HepG2 (cell line): ENCODE measurements at regions not wholly inside any gene's neighbourhood (a gene's known extent, or its start where the extent isn't known, plus 50 kb on each side); places are given as distances from the start of the nearest gene placed in this dataset.

ENCODE experiments used
- ATAC-seq: fragments of 200-7000 bp; cut with Tn5 transposase; 3 replicates; pipeline ENCODE4 v1.9.1; 2020; ENCODE audit warnings: mild to moderate bottlenecking, moderate library complexity
- BruUV-seq: library from RNA; stranded (reverse); fragments of 400-500 nt; replicated peaks from 2 replicates; lab custom pipeline; 2021; lab: Mats Ljungman, UMichigan
- CTCF ChIA-PET: fragments of 300-600 bp; formaldehyde crosslinking; extraction: SDS; loops from one replicate; lab custom pipeline; 2021; ENCODE audit warnings: low total read pairs, inconsistent platforms, low intra/inter-chr PET ratio; lab: Yijun Ruan, JAX
- POLR2A ChIA-PET: fragments of 350-600 bp; sonication (Branson Sonifier 250); formaldehyde crosslinking; loops from one replicate; lab custom pipeline; 2020; ENCODE audit warnings: antibody characterized with exemption, inconsistent platforms; lab: Yijun Ruan, JAX
- DNase-seq: peaks from one replicate; pipeline ENCODE4 v3.0.0-alpha.2; 2015; ENCODE audit warnings: low spot score
- FAIRE-seq: peaks from 3 replicates; lab custom pipeline; 2011; peaks lifted over from hg19 to GRCh38; lab: Jason Lieb, UNC
- H2AFZ ChIP-seq: one replicate; pipeline ENCODE4 v1.6.1; 2011; ENCODE audit warnings: low read length, inconsistent platforms
- H3K27ac ChIP-seq: fragments of 300-600 bp; 3 replicates; pipeline ENCODE4 v1.8.0; 2011; ENCODE audit warnings: mixed run types, mild to moderate bottlenecking, mixed read lengths, low read length, inconsistent platforms; ENCODE audit not compliant: insufficient read depth; ENCODE audit errors: extremely low read length
- H3K27me3 ChIP-seq, 2 experiments: fragments of 200-600 bp in 1 of 2; 2 replicates in 1 of 2; 3 replicates in 1 of 2; pipeline versions ENCODE4 v1.6.0 to v1.8.0; 2011; ENCODE audit warnings: low read length in 2 of 2, mild to moderate bottlenecking in 2 of 2, moderate library complexity in 2 of 2, inconsistent platforms in 1 of 2; ENCODE audit not compliant: insufficient read depth in 2 of 2, control insufficient read depth in 1 of 2
- H3K36me3 ChIP-seq, 2 experiments: fragments of 200-600 bp in 1 of 2; replicated peaks in 1 of 2; 2 replicates in 1 of 2; 3 replicates in 1 of 2; pipeline versions ENCODE4 v1.5.1 to v1.8.0; 2011; ENCODE audit warnings: low read length in 2 of 2, inconsistent platforms in 1 of 2; ENCODE audit not compliant: insufficient read depth in 2 of 2, control insufficient read depth in 1 of 2
- H3K4me1 ChIP-seq: 2 replicates; pipeline ENCODE4 v1.5.1; 2012; ENCODE audit warnings: low read length, inconsistent platforms; ENCODE audit not compliant: insufficient read depth
- H3K4me2 ChIP-seq: 2 replicates; pipeline ENCODE4 v1.6.0; 2011; ENCODE audit warnings: low read depth, low read length, inconsistent platforms
- H3K4me3 ChIP-seq, 3 experiments: fragments of 200-600 bp in 1 of 3; sonication (generic), shearing (Covaris generic) in 1 of 3; replicated peaks in 1 of 3; 2 replicates each; pipeline ENCODE4 v1.5.1; 2011 to 2016; ENCODE audit warnings: low read length in 3 of 3, inconsistent platforms in 2 of 3, low read depth in 2 of 3, mild to moderate bottlenecking in 2 of 3, control low read depth in 1 of 3, mixed read lengths in 1 of 3; ENCODE audit not compliant: insufficient read depth in 1 of 3
- H3K79me2 ChIP-seq: one replicate; pipeline ENCODE4 v1.6.1; 2011; ENCODE audit warnings: low read length, inconsistent platforms; ENCODE audit not compliant: insufficient read depth
- H3K9ac ChIP-seq: 2 replicates; pipeline ENCODE4 v1.6.0; 2011; ENCODE audit warnings: mild to moderate bottlenecking, low read depth, low read length, inconsistent platforms; ENCODE audit not compliant: insufficient read depth
- H3K9me3 ChIP-seq: 2 replicates; pipeline ENCODE4 v1.5.1; 2012; ENCODE audit warnings: mild to moderate bottlenecking, low read length
- H4K20me1 ChIP-seq: 2 replicates; pipeline ENCODE4 v1.6.0; 2011; ENCODE audit warnings: inconsistent platforms, mild to moderate bottlenecking, low read length, moderate library complexity; ENCODE audit not compliant: insufficient read depth
- BHLHE40 ChIP-seq: IDR thresholded peaks from 2 replicates; pipeline ENCODE4 v1.6.1; 2011; ENCODE audit warnings: low read length, improper control_type of control experiment
- KAT8 ChIP-seq: IDR thresholded peaks from 2 replicates; pipeline ENCODE4 v1.6.1; 2016; ENCODE audit warnings: missing genetic modification reagents, missing compliant biosample characterization
- NPAS2 ChIP-seq: sonication (generic); formaldehyde crosslinking; IDR thresholded peaks from 2 replicates; pipeline ENCODE4 v1.8.0; 2022; ENCODE audit warnings: mild to moderate bottlenecking, missing genetic modification reagents, borderline replicate concordance
- TP53 ChIP-seq: sonication (generic); formaldehyde crosslinking; conservative IDR thresholded peaks from 2 replicates; pipeline ENCODE4 v1.4.0; 2020; ENCODE audit warnings: missing genetic modification reagents
- WGBS: methylation state at CpG from one replicate; pipeline ENCODE4 v1.1.6; 2017; ENCODE audit warnings: low lambda C conversion rate; 5-methylcytosine and 5-hydroxymethylcytosine counted together
- in situ Hi-C: cut with HindIII; loops from 2 replicates; pipeline ENCODE4 v1.10.0; 2017; ENCODE audit warnings: low pct_unique_long_range_greater_than_20kb; ENCODE audit not compliant: extremely low pct_ligation_motif_present
- intact Hi-C: fragments of 100-400 bp; cut with micrococcal nuclease; formaldehyde crosslinking; loops from one replicate; pipeline ENCODE4 v1.10.0; 2022; ENCODE audit not compliant: unreplicated experiment
- TF ChIP-seq, protein P1 (sequence below): sonication (generic); formaldehyde crosslinking; IDR thresholded peaks from 2 replicates; pipeline ENCODE4 v1.4.0; 2020; ENCODE audit warnings: mild to moderate bottlenecking, missing genetic modification reagents

DNA sequence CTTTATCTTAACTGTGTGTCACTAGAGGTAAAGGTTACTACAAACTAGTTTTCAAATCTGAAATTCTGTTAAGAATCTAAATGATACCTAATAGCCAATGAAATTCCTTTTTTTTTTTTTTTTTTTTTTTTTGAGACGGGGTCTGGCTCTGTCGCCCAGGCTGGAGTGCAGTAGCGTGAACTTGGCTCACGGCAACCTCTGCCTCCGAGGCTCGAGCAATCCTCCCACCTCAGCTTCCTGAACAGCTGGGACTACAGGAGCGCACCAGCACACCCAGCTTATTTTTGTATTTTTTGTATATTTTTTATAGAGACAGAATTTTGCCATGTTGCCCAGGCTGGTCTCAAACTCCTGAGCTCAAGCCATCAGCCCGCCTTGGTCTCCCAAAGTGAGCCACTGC is 160.3 kb upstream of the NEBL start:
- Histone ChIP-seq H3K27me3 (0 out of 5 replicates have a peak, but pooled peaks cover 0 to 14% of the 10 kb centered on the region in 2 experiments), H3K36me3 (no peaks in the 10 kb centered on the region), H3K4me1 (no peaks in the 10 kb centered on the region), H4K20me1 (no peaks in the 10 kb centered on the region), H2AFZ (no peak overlapping the region), H3K4me2 (no peak overlapping the region), H3K9me3 (peaks cover 17% of the 10 kb centered on the region), H3K4me3 (no peak overlapping the region), H3K9ac (no peak overlapping the region), H3K27ac (no peak overlapping the region), H3K79me2 (no peaks in the 10 kb centered on the region)
- FAIRE-seq (no peak), DNase-seq (no peak), ATAC-seq (no peak)
- no TSS peak for BruUV-seq
- WGBS: 5% methylated on average over 8 of the region's 8 CpGs
- POLR2A ChIA-PET: no interaction called here
- CTCF ChIA-PET: no interaction called here
- TF ChIP-seq TP53 (CRISPR knock-in tag) (no peak), BHLHE40 (no peak), NPAS2 (CRISPR knock-in tag) (no peak), KAT8 (no peak)
- TF ChIP-seq, protein P1, sequence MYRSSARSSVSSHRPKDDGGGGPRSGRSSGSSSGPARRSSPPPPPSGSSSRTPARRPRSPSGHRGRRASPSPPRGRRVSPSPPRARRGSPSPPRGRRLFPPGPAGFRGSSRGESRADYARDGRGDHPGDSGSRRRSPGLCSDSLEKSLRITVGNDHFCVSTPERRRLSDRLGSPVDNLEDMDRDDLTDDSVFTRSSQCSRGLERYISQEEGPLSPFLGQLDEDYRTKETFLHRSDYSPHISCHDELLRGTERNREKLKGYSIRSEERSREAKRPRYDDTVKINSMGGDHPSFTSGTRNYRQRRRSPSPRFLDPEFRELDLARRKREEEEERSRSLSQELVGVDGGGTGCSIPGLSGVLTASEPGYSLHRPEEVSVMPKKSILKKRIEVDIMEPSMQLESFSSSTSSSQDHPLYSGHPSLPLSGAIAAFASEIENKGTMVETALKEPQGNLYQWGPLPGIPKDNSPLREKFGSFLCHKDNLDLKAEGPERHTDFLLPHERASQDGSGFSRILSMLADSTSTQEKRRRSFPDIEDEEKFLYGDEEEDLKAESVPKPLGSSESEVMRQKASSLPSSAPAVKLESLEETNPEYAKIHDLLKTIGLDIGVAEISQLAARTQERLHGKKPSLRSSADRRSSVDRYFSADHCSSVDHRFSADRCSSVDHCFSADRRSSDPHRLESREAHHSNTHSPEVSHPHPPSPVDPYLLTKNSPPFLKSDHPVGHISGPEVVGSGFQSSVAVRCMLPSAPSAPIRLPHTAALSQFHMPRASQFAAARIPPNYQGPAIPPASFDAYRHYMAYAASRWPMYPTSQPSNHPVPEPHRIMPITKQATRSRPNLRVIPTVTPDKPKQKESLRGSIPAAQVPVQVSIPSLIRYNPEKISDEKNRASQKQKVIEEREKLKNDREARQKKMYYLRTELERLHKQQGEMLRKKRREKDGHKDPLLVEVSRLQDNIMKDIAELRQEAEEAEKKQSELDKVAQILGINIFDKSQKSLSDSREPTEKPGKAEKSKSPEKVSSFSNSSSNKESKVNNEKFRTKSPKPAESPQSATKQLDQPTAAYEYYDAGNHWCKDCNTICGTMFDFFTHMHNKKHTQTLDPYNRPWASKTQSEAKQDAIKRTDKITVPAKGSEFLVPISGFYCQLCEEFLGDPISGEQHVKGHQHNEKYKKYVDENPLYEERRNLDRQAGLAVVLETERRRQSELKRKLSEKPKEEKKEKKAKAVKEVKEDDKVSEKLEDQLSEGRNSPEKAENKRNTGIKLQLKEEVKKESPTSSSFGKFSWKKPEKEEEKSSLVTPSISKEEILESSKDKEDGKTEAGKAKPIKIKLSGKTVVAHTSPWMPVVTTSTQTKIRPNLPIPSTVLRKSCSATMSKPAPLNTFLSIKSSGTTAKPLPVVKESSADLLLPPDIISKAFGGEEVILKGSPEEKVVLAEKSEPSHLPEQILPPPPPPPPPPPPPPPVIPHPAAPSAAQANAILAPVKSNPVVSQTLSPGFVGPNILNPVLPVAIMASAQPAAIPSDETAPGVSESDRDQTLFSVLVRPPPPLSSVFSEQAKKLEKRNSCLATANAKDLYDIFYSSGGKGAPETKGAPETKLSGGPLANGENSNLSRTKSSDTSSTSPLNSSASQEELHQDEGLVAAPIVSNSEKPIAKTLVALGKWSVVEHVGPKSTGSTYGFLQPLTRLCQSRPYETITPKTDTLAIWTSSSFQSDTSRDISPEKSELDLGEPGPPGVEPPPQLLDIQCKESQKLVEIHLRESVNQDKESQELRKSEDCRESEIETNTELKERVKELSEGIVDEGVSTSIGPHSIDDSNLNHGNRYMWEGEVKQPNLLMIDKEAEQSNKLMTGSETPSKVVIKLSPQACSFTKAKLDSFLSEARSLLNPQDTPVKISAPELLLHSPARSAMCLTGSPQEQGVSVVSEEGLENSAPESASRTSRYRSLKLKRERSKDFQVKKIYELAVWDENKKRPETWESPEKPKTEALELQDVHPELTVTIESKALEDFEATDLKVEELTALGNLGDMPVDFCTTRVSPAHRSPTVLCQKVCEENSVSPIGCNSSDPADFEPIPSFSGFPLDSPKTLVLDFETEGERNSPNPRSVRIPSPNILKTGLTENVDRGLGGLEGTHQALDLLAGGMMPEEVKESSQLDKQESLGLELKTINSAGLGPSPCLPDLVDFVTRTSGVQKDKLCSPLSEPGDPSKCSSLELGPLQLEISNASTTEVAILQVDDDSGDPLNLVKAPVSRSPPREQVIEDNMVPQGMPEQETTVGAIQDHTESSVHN (CRISPR knock-in tag): no peak
- intact Hi-C loops (no loop called here), in situ Hi-C loops (no loop called here)
